Naive thymus-derived CD8-positive, alpha-beta T cell (primary cell): ENCODE measurements at regions not wholly inside any gene's neighbourhood (a gene's known extent, or its start where the extent isn't known, plus 50 kb on each side); places are given as distances from the start of the nearest gene placed in this dataset.
A peak's percentile ranks its signal among the peaks of the same experiment; 100 is the strongest.

Source experiments
- ATAC-seq, 2 donors: fragments of 150-1000 bp; cut with Tn5 transposase in 1 of 2; sonication (Bioruptor Pico), chemical (Tn5 transposase) in 1 of 2; 1 replicate in 1 of 2; 2 replicates in 1 of 2; pipeline ENCODE4 v1.10.0; 2021; ENCODE audit warnings: mild to moderate bottlenecking in 2 of 2, moderate library complexity in 2 of 2
- POLR2A ChIA-PET: fragments of 350-600 bp; sonication (Branson Sonifier 250); formaldehyde crosslinking; loops from one replicate; lab custom pipeline; 2021; ENCODE audit warnings: antibody characterized with exemption; lab: Charles Lee
- DNase-seq, 10 donors: peaks; one replicate each; pipeline versions ENCODE4 v3.0.0 to v3.0.0-alpha.2; 2020 to 2022
- H3K27ac Mint-ChIP-seq, 10 donors: one replicate each; pipeline ENCODE4 v1.8.0; 2020 to 2022; ENCODE audit warnings: mild to moderate bottlenecking in 10 of 10, mixed read lengths in 10 of 10, moderate library complexity in 4 of 10, inconsistent platforms in 1 of 10
- H3K27me3 Mint-ChIP-seq, 5 donors: one replicate each; pipeline ENCODE4 v1.8.0; 2021 to 2022; ENCODE audit warnings: mixed read lengths in 5 of 5
- H3K36me3 Mint-ChIP-seq, 3 donors: one replicate each; pipeline ENCODE4 v1.8.0; 2020 to 2022; ENCODE audit warnings: mixed read lengths in 3 of 3, mild to moderate bottlenecking in 2 of 3, inconsistent platforms in 1 of 3
- H3K4me1 Mint-ChIP-seq, 4 donors: one replicate each; pipeline ENCODE4 v1.8.0; 2021 to 2022; ENCODE audit warnings: mixed read lengths in 4 of 4
- H3K4me3 Mint-ChIP-seq, 10 donors: one replicate each; pipeline ENCODE4 v1.8.0; 2020 to 2022; ENCODE audit warnings: mild to moderate bottlenecking in 10 of 10, mixed read lengths in 10 of 10, moderate library complexity in 6 of 10, inconsistent platforms in 1 of 10
- H3K9me3 Mint-ChIP-seq, 9 donors: one replicate each; pipeline ENCODE4 v1.8.0; 2020 to 2022; ENCODE audit warnings: mixed read lengths in 9 of 9, mild to moderate bottlenecking in 3 of 9, inconsistent platforms in 1 of 9, moderate library complexity in 1 of 9

GRCh38 chr16:11491524-11491923 is 95.2 kb downstream of the LITAF start:
- ATAC-seq, result no peak
- Mint-ChIP-seq H3K9me3 (peaks cover 0 to 8% (median 3%) of the 10 kb centered on the region in 9 donors), H3K27ac (no peak overlapping the region), H3K4me1 (peaks cover 5 to 23% (median 11%) of the 10 kb centered on the region in 4 donors), H3K27me3 (no peaks in the 10 kb centered on the region), H3K36me3 (peaks cover 3 to 14% (median 6%) of the 10 kb centered on the region in 3 donors), H3K4me3 (no peak overlapping the region)
- no peak for DNase-seq
- POLR2A ChIA-PET, result interaction anchor here (0.6 to 1.2 kb wide), 2 partner anchors 9 to 37 kb away, joined by 3 read pairs; no protein-coding TSS in a partner anchor

DNA sequence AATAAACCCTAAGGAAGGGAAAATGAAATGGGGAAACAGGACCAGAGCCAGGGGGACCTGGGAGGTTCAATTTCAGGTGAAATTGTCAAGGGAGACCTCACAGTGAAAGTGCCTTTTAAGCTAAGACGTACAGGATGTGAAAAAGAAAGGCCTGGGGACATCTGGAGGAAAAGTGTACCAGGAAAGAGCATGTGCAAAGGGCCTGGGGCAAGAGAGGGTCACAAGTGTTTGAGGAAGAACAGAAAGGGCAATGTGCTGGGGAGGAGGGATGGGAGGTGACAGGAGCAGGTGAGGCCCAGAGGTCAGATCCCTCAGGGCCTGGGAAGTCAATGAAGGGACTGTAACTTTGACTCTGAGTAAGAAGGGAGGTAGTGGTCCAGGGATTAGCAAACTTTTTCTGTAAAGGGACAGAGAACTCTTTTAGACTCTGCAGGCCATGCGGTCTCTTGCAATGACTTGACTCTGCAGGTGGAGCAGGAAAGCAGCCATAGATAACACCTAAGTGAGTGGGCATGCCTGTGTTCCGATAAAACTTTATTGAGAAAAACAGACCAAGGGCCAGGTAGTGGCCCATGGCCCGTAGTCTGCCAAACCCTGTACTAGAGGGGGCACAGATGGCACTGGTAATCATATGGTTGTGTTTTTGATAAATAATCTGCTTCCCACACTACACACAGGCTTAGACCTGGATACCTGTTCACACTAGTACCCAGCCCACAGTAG is 93.8 kb downstream of the LITAF start:
- Mint-ChIP-seq H3K36me3 (peaks cover 0 to 14% (median 6%) of the 10 kb centered on the region in 3 donors), H3K9me3 (peaks cover 0 to 8% (median 3%) of the 10 kb centered on the region in 9 donors), H3K4me3 (no peak overlapping the region), H3K27me3 (no peaks in the 10 kb centered on the region), H3K4me1 (peaks cover 13 to 38% (median 25%) of the 10 kb centered on the region in 4 donors), H3K27ac (peak overlapping the region in 1 of 10 donors; percentile 7)
- DNase-seq, result no peak
- ATAC-seq, result no peak
- POLR2A ChIA-PET, result interaction anchor here (1.2 kb wide), 1 partner anchor 10 kb away, joined by 3 read pairs; no protein-coding TSS in a partner anchor

- no peak overlapping the region for H3K4me3 Mint-ChIP-seq
- POLR2A ChIA-PET, result no interaction called here
- H3K27ac Mint-ChIP-seq, result no peak overlapping the region
- peaks cover 0 to 8% (median 3%) of the 10 kb centered on the region in 9 donors for H3K9me3 Mint-ChIP-seq
- no peak for ATAC-seq
- no peaks in the 10 kb centered on the region for H3K27me3 Mint-ChIP-seq
- no peak for DNase-seq
- H3K36me3 Mint-ChIP-seq, result peaks cover 0 to 14% (median 6%) of the 10 kb centered on the region in 3 donors
- peaks cover 13 to 41% (median 28%) of the 10 kb centered on the region in 4 donors for H3K4me1 Mint-ChIP-seq
These were observed 93.2 kb downstream of the LITAF start for GRCh38 chr16:11493531-11493929.

GRCh38 chr16:11494029-11494428 is 92.7 kb downstream of the LITAF start:
- Mint-ChIP-seq H3K9me3 (peaks cover 0 to 8% (median 3%) of the 10 kb centered on the region in 9 donors), H3K4me1 (peaks cover 13 to 44% (median 32%) of the 10 kb centered on the region in 4 donors), H3K27me3 (no peaks in the 10 kb centered on the region), H3K36me3 (peaks cover 0 to 14% (median 6%) of the 10 kb centered on the region in 3 donors), H3K4me3 (no peak overlapping the region), H3K27ac (no peak overlapping the region)
- POLR2A ChIA-PET, result no interaction called here
- no peak for DNase-seq
- no peak for ATAC-seq

DNA sequence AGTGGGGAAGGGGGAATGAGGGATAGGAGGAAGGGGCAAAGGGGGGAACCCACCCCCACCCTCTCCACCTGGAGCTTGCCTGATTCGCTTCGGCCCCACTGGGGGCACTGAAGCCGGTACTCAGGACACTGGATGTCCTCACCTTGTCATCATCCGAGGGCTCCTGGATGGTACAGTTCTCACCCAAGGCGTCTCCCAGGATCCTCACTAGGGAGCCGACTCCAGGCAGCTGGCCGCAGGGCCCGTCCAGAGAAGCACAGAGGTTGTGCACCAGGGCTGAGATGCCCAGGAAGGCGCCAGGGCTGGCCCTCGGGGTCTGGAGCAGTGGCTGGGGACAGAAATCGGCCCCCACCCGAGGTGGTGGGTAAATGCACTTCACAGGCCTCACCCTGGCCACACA is 92.3 kb downstream of the LITAF start:
- POLR2A ChIA-PET, result no interaction called here
- Mint-ChIP-seq H3K4me1 (peaks cover 13 to 44% (median 32%) of the 10 kb centered on the region in 4 donors), H3K27ac (peak overlapping the region in 1 of 10 donors; percentile 74), H3K9me3 (peaks cover 0 to 8% (median 3%) of the 10 kb centered on the region in 9 donors), H3K36me3 (peaks cover 0 to 14% (median 6%) of the 10 kb centered on the region in 3 donors), H3K4me3 (no peak overlapping the region), H3K27me3 (no peaks in the 10 kb centered on the region)
- DNase-seq (no peak), ATAC-seq (no peak)

GRCh38 chr16:11495066-11495407 is 91.7 kb downstream of the LITAF start:
- Mint-ChIP-seq H3K27ac (peak overlapping the region in 2 of 10 donors; percentile 83 to 91), H3K27me3 (no peaks in the 10 kb centered on the region), H3K9me3 (peaks cover 0 to 5% (median under 1%) of the 10 kb centered on the region in 9 donors), H3K4me1 (peaks cover 13 to 44% (median 33%) of the 10 kb centered on the region in 4 donors), H3K4me3 (no peak overlapping the region), H3K36me3 (peaks cover 0 to 12% (median 6%) of the 10 kb centered on the region in 3 donors)
- DNase-seq (no peak), ATAC-seq (no peak)
- POLR2A ChIA-PET, result no interaction called here
